Bronchial epithelial cell (primary cell): ENCODE measurements at regions not wholly inside any gene's neighbourhood (a gene's known extent, or its start where the extent isn't known, plus 50 kb on each side); places are given as distances from the start of the nearest gene placed in this dataset.

Source experiments
- DNase-seq: peaks from one replicate; pipeline ENCODE4 v3.0.0-alpha.2; 2010; ENCODE audit warnings: low read depth
- FAIRE-seq: peaks from 2 replicates; lab custom pipeline; 2011; peaks lifted over from hg19 to GRCh38; lab: Jason Lieb, UNC
- H3K27me3 ChIP-seq: 2 replicates; pipeline ENCODE4 v1.5.1; 2011; ENCODE audit warnings: low read length; ENCODE audit not compliant: control insufficient read depth, insufficient read depth
- H3K36me3 ChIP-seq: 2 replicates; pipeline ENCODE4 v1.5.1; 2011; ENCODE audit warnings: low read length; ENCODE audit not compliant: control insufficient read depth, insufficient read depth
- H3K4me3 ChIP-seq: 2 replicates; pipeline ENCODE4 v1.5.1; 2011; ENCODE audit warnings: mild to moderate bottlenecking, low read depth, low read length, control low read depth
- CTCF ChIP-seq: IDR thresholded peaks from 2 replicates; pipeline ENCODE4 v1.5.1; 2011; ENCODE audit warnings: mild to moderate bottlenecking, moderate library complexity, low read length, control low read depth, inconsistent platforms; ENCODE audit not compliant: insufficient read depth, severe bottlenecking

GRCh38 chr7:22001345-22002004, 55.8 kb upstream of the CDCA7L start:
- FAIRE-seq (no peak), DNase-seq (peak; percentile 92)
- H3K36me3 ChIP-seq = no peaks in the 10 kb centered on the region
- H3K27me3 ChIP-seq = no peaks in the 10 kb centered on the region
- peak; percentile 42 for TF ChIP-seq CTCF
- no peak overlapping the region for H3K4me3 ChIP-seq

GRCh38 chr7:21999896-22000295, 54.2 kb upstream of the CDCA7L start:
- Histone ChIP-seq H3K27me3 (no peaks in the 10 kb centered on the region), H3K36me3 (no peaks in the 10 kb centered on the region), H3K4me3 (no peak overlapping the region)
- FAIRE-seq (no peak), DNase-seq (peak; percentile 71)
- no peak for TF ChIP-seq CTCF

- FAIRE-seq (no peak), DNase-seq (peak; percentile 98)
- H3K4me3 ChIP-seq = no peak overlapping the region
- TF ChIP-seq CTCF = no peak
- no peaks in the 10 kb centered on the region for H3K36me3 ChIP-seq
- H3K27me3 ChIP-seq = no peaks in the 10 kb centered on the region
These were observed 50.9 kb upstream of the CDCA7L start for GRCh38 chr7:21996641-21997040.
